ENCODE measurements at regions not wholly inside any gene's neighbourhood (a gene's known extent, or its start where the extent isn't known, plus 50 kb on each side); places are given as distances from the start of the nearest gene placed in this dataset.

DNA sequence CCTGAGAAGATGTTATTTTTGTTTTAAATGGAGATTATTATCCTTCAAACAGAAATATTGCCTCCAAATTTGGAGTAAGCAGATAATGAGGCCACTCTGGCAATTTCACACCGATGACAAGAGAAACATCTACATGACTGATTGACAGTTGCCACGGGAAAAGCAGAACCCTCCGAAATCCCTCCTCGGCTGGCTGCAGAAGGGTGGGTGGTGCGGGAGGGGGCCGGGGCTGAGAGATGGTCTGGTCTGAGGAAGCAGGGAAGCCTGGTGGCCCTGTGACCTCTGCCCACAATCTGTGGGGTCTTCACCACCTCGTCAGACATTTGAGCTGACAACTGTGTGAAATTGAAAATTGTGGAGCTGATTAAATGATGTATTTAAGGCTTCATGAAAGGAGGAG lies 503.2 kb downstream of the MN1 start:
- FAIRE-seq (no peak), DNase-seq (ENCODE audit: insufficient read length, low spot score) (no peak)
- TF ChIP-seq, protein P1, sequence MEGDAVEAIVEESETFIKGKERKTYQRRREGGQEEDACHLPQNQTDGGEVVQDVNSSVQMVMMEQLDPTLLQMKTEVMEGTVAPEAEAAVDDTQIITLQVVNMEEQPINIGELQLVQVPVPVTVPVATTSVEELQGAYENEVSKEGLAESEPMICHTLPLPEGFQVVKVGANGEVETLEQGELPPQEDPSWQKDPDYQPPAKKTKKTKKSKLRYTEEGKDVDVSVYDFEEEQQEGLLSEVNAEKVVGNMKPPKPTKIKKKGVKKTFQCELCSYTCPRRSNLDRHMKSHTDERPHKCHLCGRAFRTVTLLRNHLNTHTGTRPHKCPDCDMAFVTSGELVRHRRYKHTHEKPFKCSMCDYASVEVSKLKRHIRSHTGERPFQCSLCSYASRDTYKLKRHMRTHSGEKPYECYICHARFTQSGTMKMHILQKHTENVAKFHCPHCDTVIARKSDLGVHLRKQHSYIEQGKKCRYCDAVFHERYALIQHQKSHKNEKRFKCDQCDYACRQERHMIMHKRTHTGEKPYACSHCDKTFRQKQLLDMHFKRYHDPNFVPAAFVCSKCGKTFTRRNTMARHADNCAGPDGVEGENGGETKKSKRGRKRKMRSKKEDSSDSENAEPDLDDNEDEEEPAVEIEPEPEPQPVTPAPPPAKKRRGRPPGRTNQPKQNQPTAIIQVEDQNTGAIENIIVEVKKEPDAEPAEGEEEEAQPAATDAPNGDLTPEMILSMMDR (IDR thresholded peaks at IDR 0.05; ENCODE audit: insufficient read depth, missing control alignments): no peak

DNA sequence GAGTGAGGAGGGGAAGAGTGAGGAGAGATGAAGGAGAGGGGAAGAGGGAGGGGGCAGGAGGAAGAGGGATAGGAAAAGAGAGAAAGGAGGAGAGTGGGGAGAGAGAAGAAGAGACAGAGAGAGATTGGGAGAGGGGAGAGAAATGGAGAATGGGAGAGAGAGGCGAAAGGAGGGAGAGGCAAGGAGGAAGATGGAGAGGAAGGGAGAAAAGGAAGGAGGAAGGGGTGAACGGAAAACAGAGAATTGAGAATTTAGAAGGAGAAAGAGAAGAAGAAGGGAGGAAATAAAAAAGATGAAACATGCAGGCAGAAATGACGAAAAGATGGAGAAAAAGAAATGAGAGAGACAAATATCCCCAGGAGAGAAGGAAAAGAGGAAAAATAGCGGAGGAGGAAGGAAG lies 502.8 kb downstream of the MN1 start:
- DNase-seq (ENCODE audit: insufficient read length, low spot score) (no peak), FAIRE-seq (no peak)
- TF ChIP-seq, protein P1 (IDR thresholded peaks at IDR 0.05; ENCODE audit: insufficient read depth, missing control alignments): no peak

DNA sequence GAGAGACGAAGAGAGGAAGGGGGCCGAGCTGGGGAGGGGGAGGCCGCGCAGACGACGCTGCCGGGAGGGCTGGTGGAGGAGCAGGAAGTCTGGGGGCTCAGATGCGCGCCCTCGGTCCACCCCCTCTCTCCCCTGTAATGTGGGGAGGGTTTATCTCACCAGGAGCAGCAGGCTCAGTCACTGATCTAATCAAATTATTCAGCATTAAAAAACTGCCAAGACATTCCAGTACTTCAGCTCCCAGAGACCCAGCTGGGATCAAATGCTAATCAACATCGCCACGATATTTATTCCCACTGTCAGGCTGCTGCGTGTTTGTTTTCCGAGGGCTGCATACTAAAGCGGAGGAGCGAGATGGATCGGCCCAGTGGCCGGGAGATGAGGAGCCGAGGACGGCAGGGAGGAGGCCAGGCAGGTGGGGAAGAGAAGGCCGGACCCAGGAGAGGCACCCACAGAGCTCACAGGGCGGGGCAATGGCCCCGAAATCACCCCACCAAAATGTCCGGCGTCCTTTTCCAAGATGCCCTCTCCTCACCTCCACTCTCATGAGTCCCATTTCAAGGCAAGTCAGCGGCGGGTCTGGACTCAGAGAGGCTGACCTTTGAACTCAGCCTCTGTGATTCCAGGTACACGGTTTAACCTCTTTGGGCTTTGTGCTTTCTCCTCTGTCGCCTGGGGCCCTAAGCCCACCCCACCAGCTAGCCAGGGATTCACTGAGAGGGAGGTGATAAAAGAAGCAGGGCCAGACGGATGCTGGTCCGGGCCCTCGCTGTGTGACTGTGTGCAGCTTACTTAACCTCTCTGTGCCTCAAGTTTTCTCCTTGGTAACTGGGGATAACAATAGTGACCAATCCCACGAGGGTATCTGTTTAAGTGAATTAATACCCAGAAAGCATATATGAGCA lies 502.1 kb downstream of the MN1 start:
- TF ChIP-seq, protein P1 (IDR thresholded peaks at IDR 0.05; ENCODE audit: insufficient read depth, missing control alignments): no peak
- FAIRE-seq: no peak
- no peak for DNase-seq (ENCODE audit: insufficient read length, low spot score)

DNA sequence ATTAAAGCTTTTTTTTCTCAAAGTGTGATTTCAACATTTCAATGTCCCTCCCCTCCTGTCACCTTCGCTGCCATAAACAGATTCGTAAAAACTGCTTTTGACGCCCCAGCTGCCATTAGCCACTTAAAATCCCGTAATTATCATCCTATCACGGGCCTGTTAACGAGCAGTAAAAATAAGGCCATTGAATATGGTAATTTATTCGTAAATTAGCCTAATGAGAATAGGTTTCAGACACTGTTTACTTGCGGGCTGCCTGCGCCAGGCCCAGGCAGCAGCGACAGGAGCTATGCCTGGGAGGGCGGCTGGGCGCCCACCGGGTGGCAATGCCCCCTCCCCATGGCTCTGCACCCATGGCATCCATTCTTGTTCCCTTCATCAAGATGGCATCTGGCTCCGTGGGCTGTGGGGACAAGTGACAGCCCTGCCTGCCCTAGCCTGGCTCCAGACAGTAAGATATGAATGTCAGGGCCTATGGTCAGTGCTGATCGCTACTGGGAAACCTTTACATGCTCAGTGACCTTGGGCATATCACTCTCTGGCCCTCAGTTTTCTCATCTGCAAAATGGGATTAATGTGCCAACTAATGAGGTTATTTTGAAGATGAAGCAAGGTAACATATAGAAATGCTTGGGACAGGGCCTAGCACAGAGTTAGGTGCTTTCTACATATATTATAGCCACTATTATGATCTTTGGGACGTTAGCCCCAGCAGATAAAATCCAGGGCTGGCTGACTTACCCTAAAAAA lies 500.8 kb downstream of the MN1 start:
- no peak for DNase-seq (ENCODE audit: insufficient read length, low spot score)
- no peak for FAIRE-seq
- TF ChIP-seq, protein P1 (IDR thresholded peaks at IDR 0.05; ENCODE audit: insufficient read depth, missing control alignments): no peak

DNA sequence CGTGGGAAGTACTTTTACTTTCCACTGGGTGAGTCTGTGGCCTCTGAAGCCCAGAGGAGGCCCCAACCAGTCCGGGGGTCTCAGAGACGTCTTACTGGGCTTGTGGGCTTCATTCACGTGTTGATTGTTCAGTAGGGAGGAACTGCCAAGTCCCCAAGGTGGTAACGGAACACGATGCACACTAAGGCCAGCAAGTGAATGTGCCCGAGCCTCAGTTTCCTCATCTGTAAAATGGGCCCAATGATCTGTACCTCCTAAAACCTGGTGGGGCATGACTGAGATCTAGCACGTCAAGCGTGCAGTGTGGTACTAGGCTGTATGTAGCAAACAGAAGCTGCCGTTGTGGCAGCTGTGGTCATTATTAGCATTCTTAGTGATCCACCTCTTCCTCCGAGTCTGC lies 499.1 kb downstream of the MN1 start:
- TF ChIP-seq, protein P1 (IDR thresholded peaks at IDR 0.05; ENCODE audit: insufficient read depth, missing control alignments): no peak
- DNase-seq (ENCODE audit: insufficient read length, low spot score) (no peak), FAIRE-seq (no peak)

DNA sequence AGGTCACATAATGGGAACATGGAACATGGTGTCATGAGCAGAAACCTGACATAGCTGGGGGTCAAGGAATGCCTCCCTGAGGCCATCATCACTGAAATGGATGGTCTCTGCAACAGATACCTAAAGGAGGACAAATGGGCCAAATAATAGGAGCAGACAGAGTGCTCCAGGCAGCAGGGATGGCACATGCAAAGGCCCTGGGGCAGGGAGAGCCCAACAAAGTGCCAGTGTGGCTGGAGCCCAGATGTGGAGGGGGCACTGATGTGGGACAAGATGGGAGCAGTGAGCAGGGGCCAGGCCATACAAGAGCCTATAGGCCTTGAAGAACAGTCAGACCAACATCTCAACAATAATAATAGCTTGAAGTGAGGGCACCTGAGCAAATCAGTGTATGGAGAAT lies 497.8 kb downstream of the MN1 start:
- no peak for DNase-seq (ENCODE audit: insufficient read length, low spot score)
- no peak for FAIRE-seq
- TF ChIP-seq, protein P1 (IDR thresholded peaks at IDR 0.05; ENCODE audit: insufficient read depth, missing control alignments): no peak

DNA sequence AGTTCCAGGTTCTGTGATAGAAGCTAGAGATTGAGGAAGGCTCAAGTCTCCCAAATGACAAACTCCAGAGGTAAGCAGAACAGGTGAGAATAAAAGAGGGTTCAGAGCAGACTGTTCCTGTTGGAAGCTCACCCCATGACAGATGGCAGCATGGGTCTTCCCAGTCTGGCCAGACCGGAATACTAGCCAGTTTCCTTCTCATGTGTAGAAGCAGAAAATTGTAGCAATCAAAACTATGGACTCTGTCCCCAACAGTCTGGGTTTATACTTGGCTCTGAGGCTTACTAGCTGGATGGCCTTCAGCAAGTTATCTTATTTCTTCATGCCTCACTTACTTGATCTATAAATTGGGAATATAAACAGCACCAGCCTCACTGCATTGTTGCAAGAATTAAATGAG lies 494.8 kb downstream of the MN1 start:
- DNase-seq (ENCODE audit: insufficient read length, low spot score): no peak
- TF ChIP-seq, protein P1 (IDR thresholded peaks at IDR 0.05; ENCODE audit: insufficient read depth, missing control alignments): no peak
- FAIRE-seq: no peak

Data from D721Med (cell line).